Central memory CD4-positive, alpha-beta T cell (primary cell): ENCODE measurements at regions not wholly inside any gene's neighbourhood (a gene's known extent, or its start where the extent isn't known, plus 50 kb on each side); places are given as distances from the start of the nearest gene placed in this dataset.
A peak's percentile ranks its signal among the peaks of the same experiment; 100 is the strongest.
"Not testable (repeated sequence)": the region's sequence is repeated elsewhere in the genome, so short reads cannot be mapped to it uniquely, and the experiment has no call there.

Experiments
- DNase-seq: peaks from one replicate; pipeline ENCODE4 v3.0.0; 2022

- DNase-seq = peak; percentile 13
Observed at GRCh38 chr22:22759371-22759770, 115.0 kb downstream of the GGTLC2 start.

GRCh38 chr22:22759889-22760546 lies 115.6 kb downstream of the GGTLC2 start:
- DNase-seq = no peak

DNA sequence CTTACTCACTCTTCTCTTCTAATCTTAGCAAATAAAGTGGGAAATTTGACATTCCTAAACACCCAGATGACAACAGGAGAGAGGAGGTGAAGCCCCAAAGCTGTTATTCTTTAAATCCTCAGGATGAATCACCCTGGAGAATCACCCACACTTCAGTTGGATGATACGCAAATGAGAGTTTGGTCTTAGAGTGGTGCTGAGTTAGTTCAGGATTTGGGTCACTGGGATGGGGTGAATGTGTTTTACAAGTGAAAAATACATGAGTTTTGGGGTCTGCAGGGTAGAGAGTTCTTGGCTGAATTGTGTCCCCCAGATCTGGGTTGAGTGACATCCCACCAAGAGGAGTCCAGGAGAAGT lies 117.2 kb downstream of the GGTLC2 start:
- DNase-seq = no peak

GRCh38 chr22:22761963-22762772 lies 117.8 kb downstream of the GGTLC2 start:
- DNase-seq = no peak

GRCh38 chr22:22763512-22763911 lies 119.1 kb downstream of the GGTLC2 start:
- no peak for DNase-seq

GRCh38 chr22:22764085-22764484 lies 119.7 kb downstream of the GGTLC2 start:
- no peak for DNase-seq

DNA sequence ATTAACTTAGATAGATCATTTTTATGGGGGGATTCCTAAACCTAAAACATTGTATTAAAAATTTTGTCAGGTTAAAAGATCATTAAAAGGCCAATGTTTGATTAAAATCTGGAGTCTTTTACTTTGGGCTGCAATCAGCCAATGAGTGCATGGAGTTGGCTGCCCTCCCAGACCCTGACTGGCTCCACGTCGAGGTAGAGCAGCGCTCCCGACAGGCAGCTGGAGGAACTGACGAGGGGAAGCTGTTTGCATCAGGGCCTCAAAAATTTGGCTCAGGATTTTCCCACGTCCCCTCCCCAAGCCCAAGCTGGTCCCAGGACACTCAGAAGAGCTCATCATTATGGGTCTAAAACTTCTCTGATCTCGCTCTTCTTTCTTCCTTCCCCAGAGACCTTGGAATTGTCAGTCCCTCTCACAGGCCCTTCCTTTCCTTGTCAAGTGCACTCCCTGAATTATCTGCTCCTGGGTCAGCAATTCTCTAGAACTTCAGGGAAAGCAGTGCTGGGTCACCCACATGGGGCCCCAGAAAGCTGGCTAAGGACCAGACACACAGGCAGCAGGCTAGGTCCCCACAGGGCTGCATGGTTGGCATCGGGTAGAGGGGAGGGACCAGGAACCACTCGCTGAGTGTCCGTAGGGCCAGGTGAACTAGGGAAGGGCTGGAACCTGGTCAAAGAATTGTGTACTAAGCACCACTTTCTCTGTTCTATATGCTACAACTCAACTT lies 119.6 kb upstream of the IGLL5 start:
- no peak for DNase-seq

GRCh38 chr22:22768885-22769284 lies 118.7 kb upstream of the IGLL5 start:
- DNase-seq = no peak

GRCh38 chr22:22769434-22770279 lies 118.0 kb upstream of the IGLL5 start:
- DNase-seq = no peak

DNA sequence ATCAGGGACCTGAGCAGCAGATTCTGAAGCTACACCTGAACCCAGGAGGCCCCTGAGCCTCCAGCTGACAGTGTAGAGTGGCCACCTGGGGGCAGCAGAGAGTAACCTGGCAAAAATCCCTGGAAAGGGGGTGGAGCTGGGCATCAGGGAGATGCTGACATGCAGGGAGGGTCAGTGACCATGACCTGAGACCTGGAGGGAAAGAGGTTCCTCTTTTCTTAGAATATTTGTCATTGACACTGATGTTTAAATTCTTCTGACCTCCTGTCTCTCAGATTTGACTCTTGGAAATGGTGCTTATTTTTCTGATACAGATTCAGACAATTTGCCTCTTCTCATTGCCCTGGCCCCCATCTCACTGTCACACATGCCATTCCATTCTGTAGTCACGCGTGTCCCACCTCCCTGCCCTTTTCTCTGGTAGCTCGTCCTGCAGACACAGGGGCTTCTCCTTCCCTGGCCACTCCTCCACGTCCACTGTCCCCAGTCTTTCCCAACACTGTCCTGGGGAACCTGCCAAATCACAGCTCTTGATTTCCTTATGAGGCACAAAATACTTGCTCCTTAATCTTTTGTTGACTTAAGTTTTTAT lies 117.2 kb upstream of the IGLL5 start:
- DNase-seq = no peak

DNA sequence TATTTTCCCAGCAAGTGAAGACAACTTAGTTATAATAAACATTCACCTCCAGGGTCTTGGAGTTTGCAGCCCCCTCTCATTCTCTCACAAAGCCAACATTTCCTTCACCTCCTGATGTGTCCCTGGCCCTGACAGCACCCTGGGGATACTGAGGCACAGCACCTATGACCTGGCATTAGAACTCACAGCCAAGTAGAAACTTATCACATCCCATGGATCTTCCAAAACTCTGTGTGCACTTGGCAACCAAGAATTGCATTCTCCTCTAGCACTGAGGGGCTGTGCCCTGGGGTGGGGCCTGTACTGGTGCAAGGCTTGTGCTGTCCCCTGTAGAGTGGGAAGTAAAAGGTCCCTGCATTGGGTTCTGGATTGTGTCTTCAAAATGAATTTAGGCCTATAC lies 116.7 kb upstream of the IGLL5 start:
- no peak for DNase-seq

- DNase-seq = no peak
Observed at GRCh38 chr22:22771696-22772377, 115.8 kb upstream of the IGLL5 start.

- DNase-seq = no peak
Observed at GRCh38 chr22:22772396-22772795, 115.2 kb upstream of the IGLL5 start.

DNA sequence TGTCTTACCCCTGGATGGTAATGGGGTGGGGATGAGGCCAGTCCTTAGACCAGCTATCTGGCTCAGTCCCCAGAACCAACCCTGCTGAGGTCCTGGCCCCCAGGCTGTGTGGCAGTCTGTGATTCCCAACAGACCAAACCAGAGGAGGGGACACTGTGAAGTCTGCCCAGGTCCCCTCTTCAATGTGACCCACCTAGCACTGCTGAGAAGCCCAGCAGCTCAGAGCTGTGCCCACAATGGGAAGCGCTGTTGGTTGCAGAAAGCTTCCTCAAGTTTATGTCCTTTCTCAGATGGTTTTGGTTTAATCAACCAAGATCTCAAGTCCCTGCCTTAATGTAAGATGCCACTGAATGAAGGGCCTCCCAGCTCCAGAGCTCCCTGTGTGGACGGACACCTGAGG lies 114.7 kb upstream of the IGLL5 start:
- DNase-seq = no peak

- DNase-seq = no peak
Observed at GRCh38 chr22:22773427-22773826, 114.2 kb upstream of the IGLL5 start.

- DNase-seq = no peak
Observed at GRCh38 chr22:22773979-22774604, 113.5 kb upstream of the IGLL5 start.

DNA sequence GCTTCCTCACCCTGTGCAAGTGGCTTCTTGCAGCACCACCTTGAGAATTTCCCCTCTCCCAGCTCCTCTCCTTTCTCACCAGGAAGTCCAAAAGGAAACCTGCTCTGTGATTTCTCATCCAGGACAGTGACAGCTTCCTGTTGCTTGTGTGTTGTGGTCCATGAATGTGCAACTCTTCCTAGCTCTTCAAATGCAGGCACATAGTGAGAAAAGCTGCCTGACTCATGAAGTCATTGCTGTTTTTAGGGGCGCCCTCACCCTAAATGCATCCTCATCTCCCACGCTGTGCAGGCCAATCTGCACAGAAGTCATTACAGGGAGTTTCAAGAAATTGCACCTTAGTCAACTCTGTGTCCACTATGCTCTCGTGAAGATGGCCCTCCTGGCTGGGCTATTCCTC lies 112.9 kb upstream of the IGLL5 start:
- DNase-seq = not testable (repeated sequence)

DNA sequence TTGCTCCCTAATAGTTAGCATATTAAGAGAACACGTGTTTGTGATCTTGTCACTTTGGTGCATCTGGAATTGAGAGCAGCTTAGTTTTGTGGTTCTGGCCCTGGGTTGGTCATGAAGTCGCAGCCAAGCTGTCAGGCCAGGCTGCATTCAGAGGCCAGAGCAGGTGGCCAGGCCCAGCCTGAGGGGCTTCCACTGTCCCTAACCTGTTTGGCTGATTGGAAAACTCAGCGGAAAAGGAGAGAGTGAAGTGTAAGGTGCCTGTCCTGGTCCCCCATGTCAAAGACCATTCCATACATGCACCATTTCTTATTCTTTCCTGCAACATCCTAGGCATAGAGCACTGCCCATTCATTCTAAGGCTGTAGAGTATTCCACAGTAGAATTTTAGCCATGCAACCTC lies 111.5 kb upstream of the IGLL5 start:
- no peak for DNase-seq

DNA sequence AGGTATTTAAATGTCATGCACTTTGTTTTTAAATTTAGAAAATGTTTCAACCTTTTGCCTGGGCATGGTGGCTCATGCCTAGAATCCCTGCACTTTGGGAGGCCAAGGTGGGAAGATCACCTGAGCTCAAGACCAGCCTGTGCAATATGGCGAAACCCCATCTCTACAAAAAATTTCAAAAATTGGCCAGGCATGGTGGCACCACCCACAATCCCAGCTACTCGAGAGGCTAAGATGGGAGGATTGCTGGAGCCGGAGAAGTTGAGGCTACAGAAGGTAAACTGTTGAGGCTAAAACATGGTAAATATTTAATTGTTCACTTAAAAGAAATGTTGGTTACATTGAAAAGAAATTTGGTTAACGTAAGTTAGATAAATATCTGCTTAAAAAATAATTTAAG lies 108.4 kb upstream of the IGLL5 start:
- no peak for DNase-seq

- no peak for DNase-seq
Observed at GRCh38 chr22:22783575-22783974, 104.0 kb upstream of the IGLL5 start.

GRCh38 chr22:22784249-22785039 lies 103.2 kb upstream of the IGLL5 start:
- no peak for DNase-seq
